KBM-7 (cell line): ENCODE measurements at regions not wholly inside any gene's neighbourhood (a gene's known extent, or its start where the extent isn't known, plus 50 kb on each side); places are given as distances from the start of the nearest gene placed in this dataset.
"Not testable (repeated sequence)": the region's sequence is repeated elsewhere in the genome, so short reads cannot be mapped to it uniquely, and the experiment has no call there.

Experiments
- DNase-seq: peaks from one replicate; pipeline ENCODE4 v3.0.0-alpha.2; 2015
- in situ Hi-C: fragments of 300-500 bp; cut with MboI; formaldehyde crosslinking; loops from 2 replicates; pipeline ENCODE4 v1.14.3; 2020; ENCODE audit warnings: low sequenced_read_pairs, low pct_unique_long_range_greater_than_20kb, mixed read lengths

- DNase-seq, in situ Hi-C loops: not testable (repeated sequence)
Measured at GRCh38 chr9:66152406-66152805, 415.5 kb downstream of the FOXD4L4 start.

- peak; percentile 64 for DNase-seq
- in situ Hi-C loops, result not testable (repeated sequence)
Measured at GRCh38 chr9:66153021-66153725, 416.2 kb downstream of the FOXD4L4 start.

GRCh38 chr9:66153971-66154691, 417.2 kb downstream of the FOXD4L4 start:
- DNase-seq, in situ Hi-C loops: not testable (repeated sequence)

- DNase-seq, in situ Hi-C loops: not testable (repeated sequence)
Measured at GRCh38 chr9:66182316-66182715, 445.4 kb downstream of the FOXD4L4 start.

GRCh38 chr9:66183648-66184047, 446.7 kb downstream of the FOXD4L4 start:
- in situ Hi-C loops, DNase-seq: not testable (repeated sequence)

GRCh38 chr9:66197199-66197598, 460.3 kb downstream of the FOXD4L4 start:
- in situ Hi-C loops, DNase-seq: not testable (repeated sequence)

GRCh38 chr9:66198421-66198820, 461.5 kb downstream of the FOXD4L4 start:
- DNase-seq, in situ Hi-C loops: not testable (repeated sequence)

GRCh38 chr9:66206617-66207016, 469.7 kb downstream of the FOXD4L4 start:
- DNase-seq, in situ Hi-C loops: not testable (repeated sequence)

- in situ Hi-C loops, DNase-seq: not testable (repeated sequence)
Measured at GRCh38 chr9:66207914-66208313, 471.0 kb downstream of the FOXD4L4 start.

GRCh38 chr9:66244763-66245162, 507.8 kb downstream of the FOXD4L4 start:
- DNase-seq, result not testable (repeated sequence)

GRCh38 chr9:66245481-66245880, 508.5 kb downstream of the FOXD4L4 start:
- DNase-seq, in situ Hi-C loops: not testable (repeated sequence)

More at GRCh38 chr9:66244763-66245162, 507.8 kb downstream of the FOXD4L4 start:
- in situ Hi-C loops, result not testable (repeated sequence)

GRCh38 chr9:66257581-66257980, 520.6 kb downstream of the FOXD4L4 start:
- DNase-seq, in situ Hi-C loops: not testable (repeated sequence)

GRCh38 chr9:66261576-66261975, 524.6 kb downstream of the FOXD4L4 start:
- DNase-seq, in situ Hi-C loops: not testable (repeated sequence)

GRCh38 chr9:66263621-66264020, 526.7 kb downstream of the FOXD4L4 start:
- in situ Hi-C loops, DNase-seq: not testable (repeated sequence)

- in situ Hi-C loops, DNase-seq: not testable (repeated sequence)
Measured at GRCh38 chr9:66264786-66265185, 527.8 kb downstream of the FOXD4L4 start.

- in situ Hi-C loops, DNase-seq: not testable (repeated sequence)
Measured at GRCh38 chr9:66266202-66266601, 529.3 kb downstream of the FOXD4L4 start.

GRCh38 chr9:66266856-66267430, 530.0 kb downstream of the FOXD4L4 start:
- in situ Hi-C loops, DNase-seq: not testable (repeated sequence)

GRCh38 chr9:66267684-66268083, 530.7 kb downstream of the FOXD4L4 start:
- in situ Hi-C loops, DNase-seq: not testable (repeated sequence)

- DNase-seq, in situ Hi-C loops: not testable (repeated sequence)
Measured at GRCh38 chr9:66269024-66269423, 532.1 kb downstream of the FOXD4L4 start.

- in situ Hi-C loops, DNase-seq: not testable (repeated sequence)
Measured at GRCh38 chr9:66269783-66270182, 532.8 kb downstream of the FOXD4L4 start.
